NOMO-1 treated with DMSO at 0.1 percent for 48 hours (cell line): ENCODE measurements at regions not wholly inside any gene's neighbourhood (a gene's known extent, or its start where the extent isn't known, plus 50 kb on each side); places are given as distances from the start of the nearest gene placed in this dataset.

Experiments used
- DNase-seq: peaks from one replicate; lab custom pipeline; 2025; ENCODE audit not compliant: unreplicated experiment; lab: John Stamatoyannopoulos, UW

- DNase-seq, result no peak
Measured at GRCh38 chr6:137816133-137816579, 50.9 kb upstream of the TNFAIP3 start.

GRCh38 chr6:137816688-137817618 lies 50.1 kb upstream of the TNFAIP3 start:
- no peak for DNase-seq
